Esophagus squamous epithelium (tissue), 4 donors: ENCODE measurements at regions not wholly inside any gene's neighbourhood (a gene's known extent, or its start where the extent isn't known, plus 50 kb on each side); places are given as distances from the start of the nearest gene placed in this dataset.

Experiments
- POLR2A ChIP-seq, 4 donors: fragments of 450-650 bp; IDR thresholded peaks; one replicate each; pipeline ENCODE4 v1.6.1; 2017; ENCODE audit warnings: antibody characterized with exemption in 4 of 4, mild to moderate bottlenecking in 4 of 4, moderate library complexity in 3 of 4
- TF ChIP-seq, protein P1 (sequence below), 6 experiments: fragments of 450-650 bp in 4 of 6; fragments of 200-600 bp in 2 of 6; sonication (generic) in 2 of 6; IDR thresholded peaks; one replicate each; pipeline ENCODE4 v1.5.1; 2016 to 2019; ENCODE audit warnings: antibody characterized with exemption in 6 of 6, mild to moderate bottlenecking in 4 of 6, moderate library complexity in 4 of 6

DNA sequence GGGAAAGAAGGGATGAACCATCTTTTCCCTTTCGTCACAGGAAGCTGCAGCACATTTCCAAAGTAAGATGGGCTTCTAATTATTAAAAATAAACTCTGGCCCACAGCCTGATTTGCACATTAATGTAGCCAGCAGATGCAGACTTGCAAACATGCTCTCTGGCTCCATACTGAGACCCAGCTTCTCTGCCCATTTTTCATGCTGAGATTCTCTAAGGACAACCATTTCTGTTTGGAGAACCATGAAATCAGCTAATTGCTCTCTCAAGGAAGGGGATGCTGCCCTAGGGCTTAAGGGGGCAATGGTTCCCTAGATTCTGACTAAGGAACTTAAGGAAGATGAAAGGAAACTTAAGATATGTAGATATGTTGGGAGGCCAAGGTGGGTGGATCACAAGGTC, 63.0 kb upstream of the CES5A start:
- TF ChIP-seq, protein P1, sequence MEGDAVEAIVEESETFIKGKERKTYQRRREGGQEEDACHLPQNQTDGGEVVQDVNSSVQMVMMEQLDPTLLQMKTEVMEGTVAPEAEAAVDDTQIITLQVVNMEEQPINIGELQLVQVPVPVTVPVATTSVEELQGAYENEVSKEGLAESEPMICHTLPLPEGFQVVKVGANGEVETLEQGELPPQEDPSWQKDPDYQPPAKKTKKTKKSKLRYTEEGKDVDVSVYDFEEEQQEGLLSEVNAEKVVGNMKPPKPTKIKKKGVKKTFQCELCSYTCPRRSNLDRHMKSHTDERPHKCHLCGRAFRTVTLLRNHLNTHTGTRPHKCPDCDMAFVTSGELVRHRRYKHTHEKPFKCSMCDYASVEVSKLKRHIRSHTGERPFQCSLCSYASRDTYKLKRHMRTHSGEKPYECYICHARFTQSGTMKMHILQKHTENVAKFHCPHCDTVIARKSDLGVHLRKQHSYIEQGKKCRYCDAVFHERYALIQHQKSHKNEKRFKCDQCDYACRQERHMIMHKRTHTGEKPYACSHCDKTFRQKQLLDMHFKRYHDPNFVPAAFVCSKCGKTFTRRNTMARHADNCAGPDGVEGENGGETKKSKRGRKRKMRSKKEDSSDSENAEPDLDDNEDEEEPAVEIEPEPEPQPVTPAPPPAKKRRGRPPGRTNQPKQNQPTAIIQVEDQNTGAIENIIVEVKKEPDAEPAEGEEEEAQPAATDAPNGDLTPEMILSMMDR (IDR thresholded peaks at IDR 0.05) = no peak
- no peak for TF ChIP-seq POLR2A (IDR thresholded peaks at IDR 0.05)
